B cell (primary cell): ENCODE measurements at regions not wholly inside any gene's neighbourhood (a gene's known extent, or its start where the extent isn't known, plus 50 kb on each side); places are given as distances from the start of the nearest gene placed in this dataset.

ENCODE experiments used
- ATAC-seq: fragments of 200-7000 bp; cut with Tn5 transposase; one replicate; pipeline ENCODE4 v1.10.0; 2021; ENCODE audit warnings: low read depth, mild to moderate bottlenecking, moderate number of reproducible peaks, moderate library complexity
- CTCF ChIA-PET: fragments of 350-600 bp; sonication (Branson Sonifier 250); formaldehyde crosslinking; loops from one replicate; lab custom pipeline; 2021; ENCODE audit warnings: antibody characterized with exemption, inconsistent platforms; lab: Charles Lee
- POLR2A ChIA-PET: fragments of 350-600 bp; sonication (Branson Sonifier 250); formaldehyde crosslinking; loops from one replicate; lab custom pipeline; 2021; ENCODE audit warnings: antibody characterized with exemption; lab: Charles Lee
- DNase-seq: peaks from one replicate; pipeline ENCODE4 v3.0.0; 2013
- H2AFZ ChIP-seq: 2 replicates; pipeline ENCODE4 v1.6.1; 2012; ENCODE audit warnings: mild to moderate bottlenecking, low read depth, low read length; ENCODE audit not compliant: insufficient read depth, poor library complexity, severe bottlenecking
- H3K27ac ChIP-seq, 2 donors: 1 replicate in 1 of 2; 2 replicates in 1 of 2; pipeline ENCODE4 v1.5.1; 2012 to 2013; ENCODE audit warnings: low read length in 2 of 2, mild to moderate bottlenecking in 2 of 2, moderate library complexity in 1 of 2
- H3K27me3 ChIP-seq, 4 experiments: fragments of 200-600 bp in 1 of 4; sonication (generic) in 1 of 4; replicated peaks in 1 of 4; 1 replicate in 2 of 4; 2 replicates in 2 of 4; pipeline versions ENCODE4 v1.6.1 to v1.7.0; 2013 to 2016; ENCODE audit warnings: low read length in 3 of 4, mild to moderate bottlenecking in 2 of 4, mixed read lengths in 1 of 4, moderate library complexity in 1 of 4; ENCODE audit not compliant: insufficient read depth in 4 of 4, control insufficient read depth in 3 of 4; ENCODE audit errors: control extremely low read depth in 1 of 4
- H3K36me3 ChIP-seq, 2 experiments: replicated peaks in 1 of 2; 1 replicate in 1 of 2; 2 replicates in 1 of 2; pipeline versions ENCODE4 v1.6.1 to v1.7.1; 2013; ENCODE audit warnings: low read length in 1 of 2; ENCODE audit not compliant: insufficient read depth in 2 of 2, control insufficient read depth in 1 of 2; ENCODE audit errors: control extremely low read depth in 1 of 2, extremely low read depth in 1 of 2
- H3K4me1 ChIP-seq, 2 donors: fragments of 200-600 bp in 1 of 2; sonication (generic) in 1 of 2; 1 replicate in 1 of 2; 2 replicates in 1 of 2; pipeline versions ENCODE4 v1.5.1 to v1.6.1; 2013 to 2017; ENCODE audit warnings: low read length in 2 of 2; ENCODE audit not compliant: control insufficient read depth in 2 of 2, insufficient read depth in 2 of 2
- H3K4me2 ChIP-seq: replicated peaks from 2 replicates; pipeline ENCODE3; 2012; ENCODE audit warnings: mild to moderate bottlenecking, low read depth, low read length; ENCODE audit not compliant: poor library complexity, severe bottlenecking
- H3K4me3 ChIP-seq, 5 experiments: fragments of 200-600 bp in 1 of 5; sonication (generic) in 1 of 5; 1 replicate in 3 of 5; 2 replicates in 2 of 5; pipeline versions ENCODE4 v1.5.1 to v1.7.0; 2011 to 2016; ENCODE audit warnings: low read length in 4 of 5, mild to moderate bottlenecking in 4 of 5, low read depth in 2 of 5, control low read depth in 1 of 5, moderate library complexity in 1 of 5; ENCODE audit not compliant: insufficient read depth in 1 of 5; ENCODE audit errors: control extremely low read depth in 1 of 5, extremely low read depth in 1 of 5
- H3K79me2 ChIP-seq: fragments of 200-600 bp; sonication (generic); one replicate; pipeline ENCODE4 v1.6.0; 2016; ENCODE audit warnings: low read length; ENCODE audit not compliant: control insufficient read depth, insufficient read depth
- H3K9ac ChIP-seq: fragments of 200-600 bp; sonication (generic); 2 replicates; pipeline ENCODE4 v1.6.1; 2017; ENCODE audit warnings: mild to moderate bottlenecking, low read length, moderate library complexity
- H3K9me3 ChIP-seq, 3 donors: one replicate each; pipeline versions ENCODE4 v1.6.1 to v1.7.1; 2013; ENCODE audit warnings: low read length in 2 of 3; ENCODE audit not compliant: control insufficient read depth in 2 of 3, insufficient read depth in 1 of 3; ENCODE audit errors: control extremely low read depth in 1 of 3
- H4K20me1 ChIP-seq: 2 replicates; pipeline ENCODE4 v1.6.0; 2012; ENCODE audit warnings: mild to moderate bottlenecking, low read length; ENCODE audit not compliant: insufficient read depth, control insufficient read depth, poor library complexity, severe bottlenecking
- H3K27ac Mint-ChIP-seq: one replicate; pipeline ENCODE4 v1.8.0; 2021; ENCODE audit warnings: mixed read lengths
- H3K27me3 Mint-ChIP-seq: one replicate; pipeline ENCODE4 v1.8.0; 2021; ENCODE audit warnings: mixed read lengths
- H3K4me1 Mint-ChIP-seq: one replicate; pipeline ENCODE4 v1.8.0; 2021; ENCODE audit warnings: mixed read lengths
- H3K4me3 Mint-ChIP-seq: one replicate; pipeline ENCODE4 v1.8.0; 2021; ENCODE audit warnings: mixed read lengths
- H3K9me3 Mint-ChIP-seq: one replicate; pipeline ENCODE4 v1.8.0; 2022; ENCODE audit warnings: mixed read lengths; ENCODE audit not compliant: insufficient read depth
- CTCF ChIP-seq: fragments of 200-600 bp; IDR thresholded peaks from one replicate; pipeline ENCODE4 v1.8.0; 2022; ENCODE audit warnings: antibody characterized with exemption, mild to moderate bottlenecking
- EZH2 ChIP-seq: IDR thresholded peaks from 2 replicates; pipeline ENCODE4 v1.6.1; 2012; ENCODE audit warnings: borderline replicate concordance, low read depth, mild to moderate bottlenecking, moderate library complexity, low read length; ENCODE audit not compliant: insufficient read depth, poor library complexity, severe bottlenecking
- WGBS: methylation state at CpG from one replicate; pipeline ENCODE4 v1.1.5; 2013; ENCODE audit warnings: missing lambda C conversion rate; ENCODE audit not compliant: insufficient coverage; 5-methylcytosine and 5-hydroxymethylcytosine counted together
- intact Hi-C: fragments of 100-400 bp; cut with micrococcal nuclease; formaldehyde crosslinking; loops from one replicate; pipeline ENCODE4 v1.10.0; 2022

- H3K27me3 ChIP-seq = peaks cover 0 to under 1% (median 0%) of the 10 kb centered on the region in 4 experiments
- ATAC-seq = no peak
- no peaks in the 10 kb centered on the region for H3K4me1 ChIP-seq
- ChIA-PET POLR2A (no interaction called here), CTCF (no interaction called here)
- H3K79me2 ChIP-seq = no peaks in the 10 kb centered on the region
- Mint-ChIP-seq H3K27me3 (no peaks in the 10 kb centered on the region), H3K4me1 (peaks cover 6% of the 10 kb centered on the region), H3K27ac (no peak overlapping the region), H3K4me3 (no peak overlapping the region), H3K9me3 (no peaks in the 10 kb centered on the region)
- no peaks in the 10 kb centered on the region for H3K36me3 ChIP-seq
- H4K20me1 ChIP-seq = no peaks in the 10 kb centered on the region
- intact Hi-C loops = no loop called here
- no peak overlapping the region for H2AFZ ChIP-seq
- WGBS = 72% methylated on average over 3 of the region's 4 CpGs
- DNase-seq = no peak
- H3K9me3 ChIP-seq = no peaks in the 10 kb centered on the region
- no peak overlapping the region for H3K4me3 ChIP-seq
- no peak overlapping the region for H3K4me2 ChIP-seq
- H3K9ac ChIP-seq = no peak overlapping the region
- no peak overlapping the region for H3K27ac ChIP-seq
- TF ChIP-seq EZH2 (no peak), CTCF (no peak)
Observed at GRCh38 chr10:10517866-10518265, 499.8 kb upstream of the CELF2 start.

GRCh38 chr10:10519674-10520073 lies 498.0 kb upstream of the CELF2 start:
- Histone ChIP-seq H3K27ac (no peak overlapping the region), H3K4me3 (no peak overlapping the region), H3K9me3 (no peaks in the 10 kb centered on the region), H3K36me3 (no peaks in the 10 kb centered on the region), H3K9ac (no peak overlapping the region), H2AFZ (no peak overlapping the region), H3K4me1 (no peaks in the 10 kb centered on the region), H3K79me2 (no peaks in the 10 kb centered on the region), H4K20me1 (no peaks in the 10 kb centered on the region), H3K27me3 (no peaks in the 10 kb centered on the region), H3K4me2 (no peak overlapping the region)
- H3K9me3 Mint-ChIP-seq = no peaks in the 10 kb centered on the region
- ATAC-seq (no peak), DNase-seq (no peak)
- intact Hi-C loops = no loop called here
- H3K4me1 Mint-ChIP-seq = peaks cover 6% of the 10 kb centered on the region
- no peak overlapping the region for H3K4me3 Mint-ChIP-seq
- no peaks in the 10 kb centered on the region for H3K27me3 Mint-ChIP-seq
- no peak overlapping the region for H3K27ac Mint-ChIP-seq
- POLR2A ChIA-PET = no interaction called here
- CTCF ChIA-PET = no interaction called here
- no peak for TF ChIP-seq CTCF
- TF ChIP-seq EZH2 = no peak
- WGBS = 100% methylated on average over 1 of the region's 3 CpGs
